C4-2B (cell line): ENCODE measurements at regions not wholly inside any gene's neighbourhood (a gene's known extent, or its start where the extent isn't known, plus 50 kb on each side); places are given as distances from the start of the nearest gene placed in this dataset.

Experiments used
- H3K27ac ChIP-seq: fragments of 450-650 bp; 2 replicates; pipeline ENCODE4 v1.5.1; 2017
- ZFX ChIP-seq: fragments of 450-650 bp; IDR thresholded peaks from 2 replicates; pipeline ENCODE4 v1.6.1; 2017
- TF ChIP-seq, protein P1 (sequence below): fragments of 450-650 bp; conservative IDR thresholded peaks from 2 replicates; pipeline ENCODE4 v1.5.1; 2017; ENCODE audit warnings: mild to moderate bottlenecking

DNA sequence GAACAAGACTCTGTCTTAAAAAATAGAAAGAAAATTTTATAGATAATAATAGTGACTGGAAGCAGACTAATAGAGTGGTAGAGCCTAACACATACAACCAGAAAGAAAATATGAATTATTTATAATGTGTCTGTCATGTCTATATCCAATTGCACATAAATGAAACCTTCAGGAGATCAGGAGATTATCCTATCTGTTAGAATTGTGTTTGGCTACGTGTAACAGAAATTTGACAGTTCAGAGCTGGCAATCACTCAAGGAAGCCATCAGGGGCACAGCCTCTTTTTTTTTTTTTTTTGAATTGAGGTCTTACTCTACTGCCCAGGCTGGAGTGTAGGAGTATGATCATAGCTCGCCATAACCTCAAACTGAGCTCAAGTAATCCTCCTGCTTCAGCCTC lies 157.2 kb downstream of the TGFB2 start:
- TF ChIP-seq, protein P1, sequence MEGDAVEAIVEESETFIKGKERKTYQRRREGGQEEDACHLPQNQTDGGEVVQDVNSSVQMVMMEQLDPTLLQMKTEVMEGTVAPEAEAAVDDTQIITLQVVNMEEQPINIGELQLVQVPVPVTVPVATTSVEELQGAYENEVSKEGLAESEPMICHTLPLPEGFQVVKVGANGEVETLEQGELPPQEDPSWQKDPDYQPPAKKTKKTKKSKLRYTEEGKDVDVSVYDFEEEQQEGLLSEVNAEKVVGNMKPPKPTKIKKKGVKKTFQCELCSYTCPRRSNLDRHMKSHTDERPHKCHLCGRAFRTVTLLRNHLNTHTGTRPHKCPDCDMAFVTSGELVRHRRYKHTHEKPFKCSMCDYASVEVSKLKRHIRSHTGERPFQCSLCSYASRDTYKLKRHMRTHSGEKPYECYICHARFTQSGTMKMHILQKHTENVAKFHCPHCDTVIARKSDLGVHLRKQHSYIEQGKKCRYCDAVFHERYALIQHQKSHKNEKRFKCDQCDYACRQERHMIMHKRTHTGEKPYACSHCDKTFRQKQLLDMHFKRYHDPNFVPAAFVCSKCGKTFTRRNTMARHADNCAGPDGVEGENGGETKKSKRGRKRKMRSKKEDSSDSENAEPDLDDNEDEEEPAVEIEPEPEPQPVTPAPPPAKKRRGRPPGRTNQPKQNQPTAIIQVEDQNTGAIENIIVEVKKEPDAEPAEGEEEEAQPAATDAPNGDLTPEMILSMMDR, result no peak
- TF ChIP-seq ZFX, result no peak
- H3K27ac ChIP-seq, result no peak overlapping the region

DNA sequence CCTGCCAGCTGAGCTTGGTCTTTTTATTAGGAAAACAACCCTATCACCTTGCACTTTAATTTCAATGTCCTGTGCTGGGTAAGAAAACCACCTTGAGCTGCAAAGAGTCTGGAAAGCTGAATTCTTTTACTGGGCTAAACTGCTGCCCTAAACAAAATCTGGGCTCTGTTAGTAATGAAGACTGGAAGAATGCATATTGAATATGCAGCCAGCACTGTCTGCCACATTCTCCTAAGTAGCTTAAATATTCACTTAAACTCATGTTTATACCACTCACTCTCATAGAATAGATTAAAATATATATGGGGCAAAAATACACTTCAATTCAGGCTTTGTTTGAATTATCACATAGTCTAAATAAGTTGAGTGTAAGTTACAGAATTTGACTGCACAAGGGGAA lies 158.0 kb downstream of the TGFB2 start:
- TF ChIP-seq ZFX, result no peak
- no peak overlapping the region for H3K27ac ChIP-seq

DNA sequence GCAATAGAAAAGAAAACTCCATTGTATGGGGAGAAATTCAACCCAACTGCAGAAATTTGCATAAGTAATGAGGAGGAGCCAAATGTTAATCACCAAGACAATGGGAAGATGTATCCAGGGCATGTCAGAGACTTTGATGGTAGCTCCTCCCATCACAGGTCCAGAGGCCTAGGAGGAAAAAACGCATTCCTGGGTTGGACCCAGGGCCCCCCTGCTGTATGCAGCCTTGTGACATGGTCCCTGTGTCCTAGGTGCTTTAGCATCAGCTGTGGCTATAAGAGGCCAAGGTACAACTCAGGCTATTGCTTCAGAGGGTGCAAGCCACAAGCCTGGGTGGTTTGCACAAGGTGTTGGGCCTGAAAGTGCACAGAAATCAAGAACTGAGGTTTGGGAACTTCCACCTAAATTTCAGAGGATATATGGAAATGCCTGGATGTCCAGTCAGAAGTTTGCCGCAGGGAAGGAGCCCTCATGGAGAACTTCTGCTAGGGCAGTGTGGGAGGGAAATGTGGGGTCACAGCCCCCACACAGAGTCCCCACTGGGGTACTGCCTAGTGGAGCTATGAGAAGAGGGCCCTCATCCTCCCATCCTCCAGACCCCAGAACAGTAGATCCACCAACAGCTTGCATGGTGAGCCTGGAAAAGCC lies 162.3 kb downstream of the TGFB2 start:
- TF ChIP-seq, protein P1, result no peak
- no peak for TF ChIP-seq ZFX

DNA sequence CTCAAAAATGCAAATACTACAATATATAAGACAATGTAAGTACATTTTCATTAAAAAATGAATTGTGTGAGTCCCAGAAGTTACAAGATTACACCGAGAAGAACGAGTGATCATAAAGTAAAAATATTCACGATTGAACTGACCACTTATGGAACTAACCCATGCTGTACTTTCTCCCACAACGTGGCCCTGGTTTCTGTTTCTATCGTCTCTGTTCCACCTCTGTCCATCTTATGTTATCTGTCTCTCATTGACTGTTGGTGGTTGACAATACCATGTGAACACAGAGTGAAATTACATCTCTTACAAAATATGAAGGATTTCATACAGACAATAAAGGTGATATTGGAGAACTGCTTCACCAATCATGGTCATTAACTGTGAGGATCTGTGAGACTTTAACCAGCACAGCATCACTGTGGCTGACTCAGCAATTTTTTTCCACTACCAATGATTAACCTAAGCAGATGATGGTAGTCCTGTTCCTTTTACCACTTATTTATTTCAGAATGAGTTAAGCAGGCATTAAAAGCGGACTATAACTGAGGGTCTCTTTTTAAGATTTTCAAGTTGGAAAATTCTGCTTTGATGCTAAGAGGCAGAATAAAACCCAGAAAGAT lies 165.1 kb downstream of the TGFB2 start:
- H3K27ac ChIP-seq, result no peak overlapping the region
- TF ChIP-seq, protein P1, result no peak
- TF ChIP-seq ZFX, result no peak

More for the DNA sequence above, 162.3 kb downstream of the TGFB2 start:
- no peak overlapping the region for H3K27ac ChIP-seq

DNA sequence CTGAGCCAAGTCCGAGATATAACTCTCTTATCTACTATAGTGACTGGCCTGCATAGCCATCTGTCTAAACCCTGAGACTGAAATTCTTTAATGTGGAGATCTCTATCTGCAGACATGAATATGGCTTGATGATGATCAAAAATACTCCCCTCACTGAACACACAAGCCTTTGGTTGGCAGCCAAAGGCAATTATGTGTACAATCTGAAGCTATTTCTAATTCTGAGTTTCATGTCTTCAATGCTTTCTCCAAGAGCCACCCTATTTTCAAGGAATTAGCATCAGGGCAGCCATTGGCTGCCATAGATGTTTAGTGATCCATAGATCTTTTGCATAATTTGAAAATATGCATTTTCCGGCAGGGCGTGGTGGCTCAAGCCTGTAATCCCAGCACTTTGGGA lies 168.2 kb downstream of the TGFB2 start:
- no peak for TF ChIP-seq ZFX
- TF ChIP-seq, protein P1, result no peak
- no peak overlapping the region for H3K27ac ChIP-seq

DNA sequence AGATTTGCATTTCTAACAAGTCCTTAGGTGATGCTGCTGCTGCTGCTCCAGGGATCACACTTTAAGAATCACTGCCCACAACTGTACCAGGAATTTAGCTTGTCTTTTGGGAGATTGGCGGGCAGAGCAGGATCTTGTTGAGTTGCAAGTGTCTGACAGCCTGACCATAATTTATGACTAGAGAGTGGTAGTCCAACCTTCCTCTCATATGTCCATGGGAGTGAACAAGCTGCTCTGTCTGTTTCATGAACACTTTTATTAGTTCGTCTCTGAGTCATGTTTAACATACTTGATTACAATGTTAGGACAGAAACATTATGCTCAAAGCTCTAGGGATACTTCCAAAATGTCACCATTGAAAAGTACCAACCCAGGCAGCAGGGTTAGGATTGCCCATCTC lies 169.6 kb downstream of the TGFB2 start:
- H3K27ac ChIP-seq, result no peak overlapping the region
- no peak for TF ChIP-seq ZFX
- TF ChIP-seq, protein P1, result no peak

DNA sequence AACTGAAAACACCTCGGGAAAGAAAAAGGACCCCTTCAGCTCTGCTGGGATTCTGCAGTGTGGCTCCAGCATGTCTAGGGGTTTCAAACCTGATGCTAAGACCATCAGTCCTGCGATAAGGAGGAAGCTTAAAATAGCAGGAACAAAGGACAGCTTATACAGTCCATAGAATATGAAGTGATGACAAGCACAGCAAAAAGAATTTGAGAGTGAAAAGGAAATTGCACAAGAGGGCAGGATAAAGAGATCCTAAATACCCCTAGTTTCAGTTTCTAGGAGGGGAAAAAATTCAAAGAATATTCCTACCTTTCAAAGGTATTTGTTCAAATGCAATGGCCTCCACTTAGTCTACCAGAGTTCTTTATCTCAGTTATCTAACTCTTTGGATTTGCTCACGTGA lies 171.4 kb downstream of the TGFB2 start:
- H3K27ac ChIP-seq, result no peak overlapping the region
- no peak for TF ChIP-seq ZFX
- TF ChIP-seq, protein P1, result no peak

DNA sequence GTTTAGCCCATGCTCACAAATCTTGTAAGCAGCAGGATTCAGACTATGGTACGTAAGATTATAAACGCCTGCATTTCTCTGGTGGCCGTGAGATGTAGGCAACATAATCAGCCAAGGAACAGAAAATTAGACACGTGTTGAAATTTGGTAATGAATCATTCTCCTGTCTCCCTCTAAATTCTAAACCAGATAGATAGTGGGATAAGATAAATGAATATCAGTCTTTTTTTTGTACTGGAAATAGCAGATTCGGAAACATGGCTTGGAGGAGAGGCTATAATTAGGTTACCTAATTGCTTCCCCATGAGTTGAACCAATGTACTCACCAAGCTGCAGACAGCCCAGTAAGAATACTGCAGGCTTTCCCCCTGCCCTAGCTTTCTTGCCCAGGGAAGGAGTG lies 172.3 kb downstream of the TGFB2 start:
- no peak for TF ChIP-seq ZFX
- TF ChIP-seq, protein P1, result no peak
- no peak overlapping the region for H3K27ac ChIP-seq
